Gastroesophageal sphincter (tissue), 4 donors: ENCODE measurements at regions not wholly inside any gene's neighbourhood (a gene's known extent, or its start where the extent isn't known, plus 50 kb on each side); places are given as distances from the start of the nearest gene placed in this dataset.
A peak's percentile ranks its signal among the peaks of the same experiment; 100 is the strongest.

Experiments used
- ATAC-seq: fragments of 150-250 bp; one replicate; pipeline ENCODE4 v1.9.1; 2016; ENCODE audit warnings: mild to moderate bottlenecking, moderate library complexity
- H3K27ac ChIP-seq, 4 donors: fragments of 200-600 bp; sonication (generic) in 3 of 4; 1 replicate in 3 of 4; 2 replicates in 1 of 4; pipeline ENCODE4 v1.5.1; 2016 to 2019
- H3K27me3 ChIP-seq: fragments of 200-600 bp; sonication (generic); one replicate; pipeline ENCODE4 v1.5.1; 2019
- H3K36me3 ChIP-seq, 2 donors: fragments of 200-600 bp; sonication (generic); one replicate each; pipeline ENCODE4 v1.5.1; 2019; ENCODE audit warnings: control low read depth in 1 of 2
- H3K4me1 ChIP-seq, 3 donors: fragments of 200-600 bp; sonication (generic); 1 replicate in 2 of 3; 2 replicates in 1 of 3; pipeline ENCODE4 v1.5.1; 2016 to 2019; ENCODE audit warnings: control low read depth in 2 of 3
- H3K4me3 ChIP-seq, 2 donors: fragments of 200-600 bp; sonication (generic); one replicate each; pipeline ENCODE4 v1.5.1; 2019; ENCODE audit warnings: mild to moderate bottlenecking in 1 of 2, moderate library complexity in 1 of 2
- H3K9me3 ChIP-seq, 3 donors: fragments of 200-600 bp; sonication (generic); one replicate each; pipeline ENCODE4 v1.5.1; 2017 to 2019; ENCODE audit warnings: control low read depth in 2 of 3
- EP300 ChIP-seq: sonication (generic); formaldehyde crosslinking; IDR thresholded peaks from one replicate; pipeline ENCODE4 v1.6.1; 2017; ENCODE audit warnings: antibody characterized with exemption, mild to moderate bottlenecking
- POLR2A ChIP-seq, 2 donors: fragments of 450-650 bp; IDR thresholded peaks; one replicate each; pipeline ENCODE4 v1.6.1; 2017; ENCODE audit warnings: antibody characterized with exemption in 2 of 2, mild to moderate bottlenecking in 2 of 2, moderate library complexity in 1 of 2
- POLR2AphosphoS5 ChIP-seq: sonication (generic); formaldehyde crosslinking; IDR thresholded peaks from one replicate; pipeline ENCODE4 v1.6.1; 2017; ENCODE audit warnings: antibody characterized with exemption
- WGBS, 2 donors: methylation state at CpG; one replicate each; pipeline ENCODE4 v1.1.5; 2018; ENCODE audit warnings: low coverage in 1 of 2; 5-methylcytosine and 5-hydroxymethylcytosine counted together
- TF ChIP-seq, protein P1 (sequence below), 4 experiments: fragments of 200-600 bp in 2 of 4; fragments of 450-650 bp in 2 of 4; sonication (generic) in 1 of 4; IDR thresholded peaks; one replicate each; pipeline ENCODE4 v1.5.1; 2017 to 2019; ENCODE audit warnings: antibody characterized with exemption in 4 of 4, mild to moderate bottlenecking in 2 of 4, moderate library complexity in 2 of 4

DNA sequence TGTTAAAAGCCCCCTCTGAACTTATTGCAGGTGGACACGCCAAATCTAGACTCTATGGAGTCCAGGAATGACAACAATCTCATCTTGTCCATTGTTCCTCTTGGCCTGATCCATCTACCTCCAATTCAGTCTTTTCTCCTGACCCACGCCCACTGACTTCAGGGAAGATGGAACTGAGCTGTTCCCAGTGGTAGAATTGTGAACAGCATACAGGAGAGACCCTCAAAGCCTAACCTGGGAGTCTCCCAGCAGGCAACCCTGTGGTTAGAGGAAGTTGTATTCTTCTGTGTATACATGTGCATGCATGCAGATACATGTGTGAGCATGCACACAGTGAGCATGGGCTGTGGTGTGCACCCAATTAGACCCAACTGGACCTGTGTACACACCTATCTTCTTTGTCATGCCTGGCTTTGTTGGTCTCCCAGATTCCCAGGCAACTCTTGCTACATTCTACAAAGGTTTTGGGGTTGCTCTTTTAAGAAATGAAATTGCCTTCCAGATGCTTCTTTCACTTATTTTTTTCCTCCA, 286.0 kb downstream of the ZSWIM6 start:
- TF ChIP-seq POLR2AphosphoS5 (no peak), POLR2A (IDR thresholded peaks at IDR 0.05) (no peak), EP300 (no peak)
- TF ChIP-seq, protein P1, sequence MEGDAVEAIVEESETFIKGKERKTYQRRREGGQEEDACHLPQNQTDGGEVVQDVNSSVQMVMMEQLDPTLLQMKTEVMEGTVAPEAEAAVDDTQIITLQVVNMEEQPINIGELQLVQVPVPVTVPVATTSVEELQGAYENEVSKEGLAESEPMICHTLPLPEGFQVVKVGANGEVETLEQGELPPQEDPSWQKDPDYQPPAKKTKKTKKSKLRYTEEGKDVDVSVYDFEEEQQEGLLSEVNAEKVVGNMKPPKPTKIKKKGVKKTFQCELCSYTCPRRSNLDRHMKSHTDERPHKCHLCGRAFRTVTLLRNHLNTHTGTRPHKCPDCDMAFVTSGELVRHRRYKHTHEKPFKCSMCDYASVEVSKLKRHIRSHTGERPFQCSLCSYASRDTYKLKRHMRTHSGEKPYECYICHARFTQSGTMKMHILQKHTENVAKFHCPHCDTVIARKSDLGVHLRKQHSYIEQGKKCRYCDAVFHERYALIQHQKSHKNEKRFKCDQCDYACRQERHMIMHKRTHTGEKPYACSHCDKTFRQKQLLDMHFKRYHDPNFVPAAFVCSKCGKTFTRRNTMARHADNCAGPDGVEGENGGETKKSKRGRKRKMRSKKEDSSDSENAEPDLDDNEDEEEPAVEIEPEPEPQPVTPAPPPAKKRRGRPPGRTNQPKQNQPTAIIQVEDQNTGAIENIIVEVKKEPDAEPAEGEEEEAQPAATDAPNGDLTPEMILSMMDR (IDR thresholded peaks at IDR 0.05) = no peak
- H3K4me3 ChIP-seq = no peak overlapping the region

DNA sequence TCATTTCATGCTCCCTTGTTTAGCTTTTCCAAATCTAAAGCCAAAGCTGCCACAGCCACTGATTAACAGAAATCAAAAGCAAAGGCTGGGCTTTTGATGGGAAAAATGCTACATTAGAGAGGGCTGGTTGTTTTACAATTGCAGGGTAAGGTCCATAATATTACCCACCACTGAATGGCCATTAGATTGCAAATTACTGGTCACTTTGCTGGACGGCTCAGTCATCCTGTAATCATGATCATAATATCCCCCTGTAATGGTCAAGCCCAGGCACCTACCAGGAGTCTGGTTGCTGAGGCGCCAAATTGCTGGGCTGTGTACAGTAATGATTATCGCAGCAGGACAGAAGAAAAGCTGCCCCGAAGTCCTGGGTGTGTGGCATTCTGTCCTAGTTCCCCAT, 286.5 kb downstream of the ZSWIM6 start:
- 90% methylated on average over 3 of the region's 4 CpGs; no CpG with 5 or more reads in 1 of the 2 donors for WGBS, 2 donors
- Histone ChIP-seq H3K27me3 (no peaks in the 10 kb centered on the region), H3K36me3 (no peaks in the 10 kb centered on the region), H3K4me1 (peaks cover 0 to 34% (median 6%) of the 10 kb centered on the region in 3 donors), H3K9me3 (no peaks in the 10 kb centered on the region), H3K27ac (no peak overlapping the region), H3K4me3 (no peak overlapping the region)
- TF ChIP-seq POLR2A (IDR thresholded peaks at IDR 0.05) = no peak
- no peak for ATAC-seq

More for the DNA sequence above, 286.0 kb downstream of the ZSWIM6 start:
- peaks cover 0 to 29% (median 6%) of the 10 kb centered on the region in 3 donors for H3K4me1 ChIP-seq
- H3K9me3 ChIP-seq = no peaks in the 10 kb centered on the region
- H3K27me3 ChIP-seq = no peaks in the 10 kb centered on the region
- no peaks in the 10 kb centered on the region for H3K36me3 ChIP-seq
- 100% methylated on average over 1 to 2 of the region's 2 CpGs for WGBS, 2 donors
- H3K27ac ChIP-seq = no peak overlapping the region
- ATAC-seq = no peak

DNA sequence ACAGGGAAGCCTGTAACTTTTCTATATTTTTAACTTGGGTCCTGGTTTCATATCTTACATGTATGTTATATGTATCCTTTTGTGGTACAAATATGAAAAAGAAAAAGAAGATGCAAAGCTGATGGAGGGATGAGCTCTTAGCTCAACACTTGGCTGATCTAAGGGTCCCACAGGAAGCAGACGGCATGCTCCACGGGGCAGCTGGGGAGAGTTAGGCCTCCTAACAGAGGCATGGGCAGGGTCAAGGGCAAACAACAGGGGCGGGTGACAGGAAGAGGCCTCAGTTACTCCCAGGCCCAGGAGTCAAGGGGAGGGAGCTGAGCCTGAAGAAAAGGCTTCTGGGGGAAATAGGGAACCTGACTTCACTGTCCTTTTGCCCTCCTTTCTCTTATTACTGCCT, 287.2 kb downstream of the ZSWIM6 start:
- no peak for ATAC-seq

DNA sequence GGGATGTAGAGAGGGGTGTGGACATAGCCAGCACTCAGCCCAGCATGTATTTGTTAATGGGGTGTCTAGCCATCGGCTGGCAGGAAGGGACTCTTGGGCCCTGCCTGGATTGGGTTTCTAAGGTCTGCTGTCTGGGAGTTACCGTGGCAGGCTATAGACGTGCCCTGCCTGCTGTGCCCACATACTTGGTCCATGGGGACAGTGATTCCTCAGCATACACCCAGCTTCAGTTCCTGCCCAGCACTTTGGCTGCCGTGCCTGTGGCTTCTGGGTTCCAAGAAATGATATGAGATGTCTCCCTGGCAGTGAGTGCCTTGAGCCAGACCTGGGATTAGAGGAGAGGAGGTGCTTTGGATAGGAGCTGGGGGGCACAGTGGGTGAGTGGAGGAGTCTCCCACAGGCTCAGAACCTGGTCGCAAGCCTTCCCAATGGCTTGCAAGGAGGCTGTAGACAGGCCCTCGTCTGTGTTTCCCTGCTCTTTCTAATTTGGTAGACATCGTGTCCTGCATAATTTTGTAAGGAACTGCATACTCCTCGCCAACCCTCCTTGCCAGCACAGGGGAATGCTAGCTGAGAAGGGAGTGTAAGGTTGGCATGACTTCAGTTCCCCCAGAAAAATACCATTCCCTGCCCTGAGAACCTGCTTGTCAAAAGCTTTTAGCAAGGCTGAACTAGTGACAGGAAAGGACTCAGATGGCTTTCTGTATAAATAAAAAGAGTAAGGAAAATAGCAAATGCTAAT, 287.9 kb downstream of the ZSWIM6 start:
- Histone ChIP-seq H3K36me3 (no peaks in the 10 kb centered on the region), H3K9me3 (no peaks in the 10 kb centered on the region), H3K27me3 (no peaks in the 10 kb centered on the region), H3K4me3 (no peak overlapping the region), H3K4me1 (peaks cover 0 to 42% (median 8%) of the 10 kb centered on the region in 3 donors), H3K27ac (peak overlapping the region; percentile 12 to 69 (median 58))
- 78% methylated on average over 4 of the region's 8 CpGs; no CpG with 5 or more reads in 1 of the 2 donors for WGBS, 2 donors
- TF ChIP-seq POLR2A (IDR thresholded peaks at IDR 0.05) (no peak), EP300 (no peak), POLR2AphosphoS5 (no peak)
- TF ChIP-seq, protein P1 (IDR thresholded peaks at IDR 0.05) = no peak
- peak; percentile 56 for ATAC-seq

More for the DNA sequence above, 287.2 kb downstream of the ZSWIM6 start:
- peaks cover 0 to 36% (median 6%) of the 10 kb centered on the region in 3 donors for H3K4me1 ChIP-seq
- no peaks in the 10 kb centered on the region for H3K27me3 ChIP-seq
- no peaks in the 10 kb centered on the region for H3K9me3 ChIP-seq
- no peaks in the 10 kb centered on the region for H3K36me3 ChIP-seq
- TF ChIP-seq EP300 (no peak), POLR2A (IDR thresholded peaks at IDR 0.05) (no peak), POLR2AphosphoS5 (no peak)
- TF ChIP-seq, protein P1 (IDR thresholded peaks at IDR 0.05) = no peak
- 85 to 92% methylated on average over 2 to 3 of the region's 3 CpGs for WGBS, 2 donors
- peak overlapping the region in 3 of 4 donors; percentile 56 to 69 (median 61) for H3K27ac ChIP-seq
- no peak overlapping the region for H3K4me3 ChIP-seq

DNA sequence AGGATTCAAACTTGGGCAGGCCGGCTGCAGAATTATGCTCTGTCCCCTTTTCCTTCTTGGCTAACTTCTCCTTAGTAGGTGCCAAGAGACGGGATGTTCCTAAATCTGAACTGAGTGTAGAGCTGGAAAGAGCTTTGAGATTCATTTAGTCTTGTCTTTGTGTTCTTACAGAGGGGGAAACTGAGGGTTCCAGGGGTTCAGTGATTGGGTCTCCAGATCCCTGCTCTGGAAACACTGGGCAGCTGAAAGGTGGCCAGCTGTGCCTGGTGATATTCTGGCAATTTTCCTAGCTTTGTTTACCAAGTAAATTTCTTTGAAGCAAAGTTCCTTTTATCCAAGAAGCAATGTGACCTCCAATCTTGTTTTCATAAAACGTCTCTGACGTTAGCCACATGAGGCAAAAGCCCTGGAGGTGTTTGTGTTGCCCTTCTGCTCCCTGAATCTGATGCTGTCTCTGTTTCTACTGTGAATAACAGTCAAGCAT, 288.7 kb downstream of the ZSWIM6 start:
- Histone ChIP-seq H3K4me1 (peaks cover 0 to 50% (median 10%) of the 10 kb centered on the region in 3 donors), H3K9me3 (no peaks in the 10 kb centered on the region), H3K27ac (peak overlapping the region in 3 of 4 donors; percentile 56 to 69 (median 61)), H3K36me3 (no peaks in the 10 kb centered on the region), H3K27me3 (no peaks in the 10 kb centered on the region), H3K4me3 (no peak overlapping the region)
- WGBS, 2 donors = 31 to 38% methylated on average over 4 of the region's 4 CpGs
- ATAC-seq = peak; percentile 62
- peak; percentile 87 for TF ChIP-seq POLR2AphosphoS5
- no peak for TF ChIP-seq POLR2A (IDR thresholded peaks at IDR 0.05)
- no peak for TF ChIP-seq EP300
- TF ChIP-seq, protein P1 (IDR thresholded peaks at IDR 0.05) = no peak
